GM06990 (cell line): ENCODE measurements at regions not wholly inside any gene's neighbourhood (a gene's known extent, or its start where the extent isn't known, plus 50 kb on each side); places are given as distances from the start of the nearest gene placed in this dataset.

Source experiments
- DNase-seq: peaks from one replicate; pipeline ENCODE4 v3.0.0-alpha.2; 2011; ENCODE audit not compliant: insufficient read length; ENCODE audit errors: extremely low read depth
- H3K27me3 ChIP-seq: replicated peaks from 2 replicates; pipeline ENCODE4 v1.6.0; 2011; ENCODE audit warnings: low read length; ENCODE audit not compliant: control insufficient read depth, insufficient read depth
- H3K36me3 ChIP-seq: 2 replicates; pipeline ENCODE4 v1.5.1; 2011; ENCODE audit warnings: low read length; ENCODE audit not compliant: control insufficient read depth, insufficient read depth
- H3K4me3 ChIP-seq: replicated peaks from 2 replicates; pipeline ENCODE4 v1.5.1; 2011; ENCODE audit warnings: low read depth, mild to moderate bottlenecking, control low read depth, low read length
- TF ChIP-seq, protein P1 (sequence below): IDR thresholded peaks from 2 replicates; pipeline ENCODE4 v1.5.1; 2011; ENCODE audit warnings: low read length, control low read depth, mild to moderate bottlenecking, inconsistent platforms; ENCODE audit not compliant: insufficient read depth, poor library complexity, severe bottlenecking

DNA sequence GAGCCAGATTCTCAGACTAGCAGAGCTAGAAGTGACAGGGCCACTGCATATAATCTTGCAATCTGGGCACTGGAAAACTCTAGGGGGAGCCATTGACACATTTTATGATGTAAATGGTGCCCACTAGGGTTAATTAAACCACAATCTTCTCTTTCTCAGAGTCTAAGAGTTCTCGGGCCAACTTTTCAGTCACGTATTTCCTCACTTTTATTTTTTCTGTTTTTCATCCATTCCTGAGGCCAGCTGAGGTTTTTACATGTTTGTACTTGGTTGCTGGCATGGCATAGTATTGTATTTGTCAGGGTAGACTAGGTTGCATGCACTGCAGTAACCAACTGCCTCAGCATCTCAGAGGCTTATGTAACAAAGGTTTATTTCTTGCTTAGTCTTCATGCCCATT is 138.2 kb downstream of the ZNF326 start:
- Histone ChIP-seq H3K4me3 (no peak overlapping the region), H3K27me3 (no peaks in the 10 kb centered on the region), H3K36me3 (no peaks in the 10 kb centered on the region)
- TF ChIP-seq, protein P1, sequence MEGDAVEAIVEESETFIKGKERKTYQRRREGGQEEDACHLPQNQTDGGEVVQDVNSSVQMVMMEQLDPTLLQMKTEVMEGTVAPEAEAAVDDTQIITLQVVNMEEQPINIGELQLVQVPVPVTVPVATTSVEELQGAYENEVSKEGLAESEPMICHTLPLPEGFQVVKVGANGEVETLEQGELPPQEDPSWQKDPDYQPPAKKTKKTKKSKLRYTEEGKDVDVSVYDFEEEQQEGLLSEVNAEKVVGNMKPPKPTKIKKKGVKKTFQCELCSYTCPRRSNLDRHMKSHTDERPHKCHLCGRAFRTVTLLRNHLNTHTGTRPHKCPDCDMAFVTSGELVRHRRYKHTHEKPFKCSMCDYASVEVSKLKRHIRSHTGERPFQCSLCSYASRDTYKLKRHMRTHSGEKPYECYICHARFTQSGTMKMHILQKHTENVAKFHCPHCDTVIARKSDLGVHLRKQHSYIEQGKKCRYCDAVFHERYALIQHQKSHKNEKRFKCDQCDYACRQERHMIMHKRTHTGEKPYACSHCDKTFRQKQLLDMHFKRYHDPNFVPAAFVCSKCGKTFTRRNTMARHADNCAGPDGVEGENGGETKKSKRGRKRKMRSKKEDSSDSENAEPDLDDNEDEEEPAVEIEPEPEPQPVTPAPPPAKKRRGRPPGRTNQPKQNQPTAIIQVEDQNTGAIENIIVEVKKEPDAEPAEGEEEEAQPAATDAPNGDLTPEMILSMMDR, result peak; percentile 52
- peak; percentile 11 for DNase-seq

DNA sequence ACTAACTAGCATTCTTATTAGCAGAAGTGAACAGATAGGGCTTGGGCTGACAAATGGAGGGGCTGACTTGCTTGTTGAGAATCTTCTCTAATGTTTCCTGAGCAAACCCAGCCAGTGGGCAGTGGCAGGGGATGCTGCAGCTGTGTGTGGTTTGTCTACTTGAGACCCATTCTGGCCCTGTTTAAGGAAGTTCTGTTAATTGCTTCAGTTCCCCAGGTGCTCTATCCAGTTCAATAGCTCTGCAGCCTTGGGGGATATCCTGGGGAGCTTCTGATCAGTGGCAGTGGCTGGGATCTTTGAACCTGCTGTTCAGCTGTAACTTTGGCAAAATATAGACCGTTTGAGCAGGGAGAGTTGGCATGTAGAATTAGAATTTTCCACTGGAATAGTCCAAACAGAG is 137.4 kb downstream of the ZNF326 start:
- TF ChIP-seq, protein P1, result no peak
- no peaks in the 10 kb centered on the region for H3K27me3 ChIP-seq
- no peak overlapping the region for H3K4me3 ChIP-seq
- H3K36me3 ChIP-seq, result no peaks in the 10 kb centered on the region
- DNase-seq, result no peak

DNA sequence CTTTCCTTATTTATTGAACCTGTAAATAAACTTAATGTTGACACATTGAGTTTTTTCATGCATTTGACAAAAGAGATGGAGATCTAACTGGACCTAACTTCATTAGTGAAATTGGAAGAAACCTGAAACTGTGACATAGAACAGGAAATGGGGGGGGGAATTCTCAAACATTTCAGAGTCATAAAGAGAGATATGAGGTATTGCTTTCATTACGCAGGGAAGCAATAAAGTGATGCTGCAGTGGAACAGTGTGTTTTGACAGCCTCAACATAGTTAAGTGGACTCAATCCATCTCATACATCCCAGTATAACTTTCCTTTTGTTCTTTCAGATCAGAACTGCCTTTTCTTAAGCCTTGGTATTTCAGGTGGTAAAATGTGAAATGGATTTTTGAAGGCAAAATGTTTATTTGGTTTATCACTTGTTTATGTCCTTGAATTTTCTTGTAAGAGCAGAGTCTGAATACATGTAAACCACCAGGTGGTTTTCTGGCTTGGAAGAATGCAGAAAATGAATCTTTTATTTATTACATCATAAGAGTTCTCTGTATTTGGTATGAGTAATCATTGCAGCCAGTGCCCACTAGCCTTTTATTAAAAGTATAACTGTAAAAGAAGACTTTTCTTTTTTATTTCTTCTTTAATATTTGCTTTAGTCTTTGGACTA is 132.5 kb downstream of the ZNF326 start:
- Histone ChIP-seq H3K4me3 (no peak overlapping the region), H3K27me3 (no peaks in the 10 kb centered on the region), H3K36me3 (no peaks in the 10 kb centered on the region)
- DNase-seq, result peak; percentile 27
- TF ChIP-seq, protein P1, result no peak

DNA sequence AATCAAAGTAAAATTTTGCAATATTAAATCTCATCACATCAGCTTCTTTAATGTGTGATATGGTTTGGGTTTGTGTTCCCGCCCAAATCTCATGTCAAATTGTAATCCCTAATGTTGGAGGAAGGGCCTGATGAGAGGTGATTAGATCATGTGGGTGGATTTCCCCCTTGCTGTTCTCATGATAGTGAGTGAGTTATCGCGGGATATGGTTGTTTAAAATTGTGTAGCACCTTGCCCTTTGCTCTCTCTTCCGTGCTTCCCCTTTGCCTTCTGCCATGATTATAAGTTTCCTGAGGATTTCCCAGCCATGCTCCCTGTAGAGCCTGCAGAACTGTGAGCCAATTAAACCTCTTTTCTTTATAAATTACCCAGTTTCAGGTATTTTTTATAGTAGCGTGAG is 131.9 kb downstream of the ZNF326 start:
- TF ChIP-seq, protein P1, result no peak
- H3K4me3 ChIP-seq, result no peak overlapping the region
- DNase-seq, result no peak
- H3K36me3 ChIP-seq, result no peaks in the 10 kb centered on the region
- no peaks in the 10 kb centered on the region for H3K27me3 ChIP-seq

DNA sequence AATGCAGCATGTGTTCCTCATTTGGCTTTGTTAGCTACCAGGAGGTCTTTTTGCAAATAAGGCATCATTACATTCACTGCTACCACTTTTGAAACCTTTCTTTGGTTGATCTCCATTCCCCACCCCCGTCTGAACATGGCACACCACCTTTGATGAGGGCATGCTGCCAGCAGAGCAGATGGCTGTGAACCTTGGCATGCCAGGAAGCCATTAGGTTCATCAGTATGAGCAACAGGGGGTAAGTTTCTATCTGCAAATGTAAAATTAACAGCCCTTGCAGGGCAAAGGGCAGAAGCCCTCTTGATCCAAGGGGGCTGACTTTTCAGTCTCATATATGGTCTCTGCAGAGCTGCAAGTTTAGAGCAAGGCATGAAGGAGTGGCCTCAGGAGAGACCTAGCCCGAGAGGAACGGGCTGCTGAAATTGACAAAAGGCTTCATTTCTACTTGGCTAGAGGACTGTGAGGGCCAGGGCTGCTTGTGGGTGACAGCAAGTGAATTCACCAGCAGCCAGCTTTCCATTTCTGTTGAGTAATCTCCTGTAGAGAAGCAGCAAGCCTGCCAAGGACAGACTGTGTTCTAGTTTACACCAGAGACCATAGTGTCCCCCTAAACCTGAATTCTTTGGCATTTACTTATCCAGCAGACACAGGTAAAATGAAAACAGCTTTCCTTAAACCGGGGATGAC is 127.9 kb downstream of the ZNF326 start:
- DNase-seq, result no peak
- no peaks in the 10 kb centered on the region for H3K36me3 ChIP-seq
- no peaks in the 10 kb centered on the region; the same call in 1 of the 2 replicates for H3K27me3 ChIP-seq
- H3K4me3 ChIP-seq, result no peak overlapping the region
- TF ChIP-seq, protein P1, result no peak
